ENCODE measurements at regions not wholly inside any gene's neighbourhood (a gene's known extent, or its start where the extent isn't known, plus 50 kb on each side); places are given as distances from the start of the nearest gene placed in this dataset.

DNA sequence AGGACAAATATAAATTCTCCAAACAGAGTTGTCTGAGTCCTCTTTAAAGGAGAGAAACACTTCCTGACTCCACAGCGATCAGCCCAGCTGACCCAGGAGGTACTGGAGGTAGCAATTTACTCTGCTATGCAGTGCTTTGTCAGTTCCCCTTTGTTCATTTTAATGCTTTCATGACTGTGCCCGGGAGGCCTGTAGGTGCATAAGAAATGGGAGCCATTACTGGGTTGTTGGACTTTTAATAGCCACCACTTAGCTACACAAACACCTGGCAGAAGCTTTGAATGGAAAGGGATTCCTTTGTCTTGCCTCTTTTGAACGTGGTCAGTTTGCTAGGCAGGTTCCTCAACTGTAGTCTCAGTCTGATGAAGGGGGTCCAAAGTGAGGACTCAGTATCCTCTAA lies 59.0 kb upstream of the AFF2 start:
- H3K36me3 ChIP-seq (ENCODE audit: control insufficient read depth, insufficient read depth, low read length), result no peaks in the 10 kb centered on the region
- no CpG with 5 or more reads among the region's 3 CpGs for WGBS (ENCODE audit: insufficient coverage, insufficient read length)
- H3K4me1 ChIP-seq (ENCODE audit: control insufficient read depth, insufficient read depth, low read length), result peaks cover 3% of the 10 kb centered on the region; the same call in 1 of the 2 replicates
- no peaks in the 10 kb centered on the region for H3K9me3 ChIP-seq (ENCODE audit: control insufficient read depth, insufficient read depth, low read length)
- H3K4me3 ChIP-seq (ENCODE audit: low read length), result no peak overlapping the region
- no peaks in the 10 kb centered on the region for H3K27me3 ChIP-seq (ENCODE audit: control insufficient read depth, insufficient read depth, low read length)
- H3K27ac ChIP-seq (ENCODE audit: low read length), result no peak overlapping the region
- peak; percentile 58 for DNase-seq (ENCODE audit: low read depth, low spot score)

DNA sequence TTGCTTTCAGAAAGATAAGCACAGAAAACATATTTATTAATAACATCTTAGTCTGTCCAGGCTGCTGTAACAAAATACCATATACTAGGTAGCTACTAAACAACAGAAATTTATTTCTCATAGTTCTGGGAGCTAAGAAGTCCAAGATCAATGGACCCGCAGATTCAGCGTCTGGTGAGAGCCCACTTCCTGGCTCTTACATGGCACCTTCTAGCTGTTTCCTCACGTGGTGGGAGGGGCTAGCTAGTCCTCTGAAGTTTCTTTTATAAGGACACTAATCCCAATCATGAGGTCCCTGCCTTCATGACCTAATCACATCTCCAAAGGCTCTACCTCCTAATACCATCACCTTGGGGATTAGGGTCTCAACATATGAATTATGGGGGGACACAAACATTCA lies 57.2 kb upstream of the AFF2 start:
- no peaks in the 10 kb centered on the region for H3K27me3 ChIP-seq (ENCODE audit: control insufficient read depth, insufficient read depth, low read length)
- H3K9me3 ChIP-seq (ENCODE audit: control insufficient read depth, insufficient read depth, low read length), result no peaks in the 10 kb centered on the region
- WGBS (ENCODE audit: insufficient coverage, insufficient read length), result no CpG with 5 or more reads among the region's 3 CpGs
- peaks cover 3% of the 10 kb centered on the region; the same call in 1 of the 2 replicates for H3K4me1 ChIP-seq (ENCODE audit: control insufficient read depth, insufficient read depth, low read length)
- DNase-seq (ENCODE audit: low read depth, low spot score), result no peak
- no peaks in the 10 kb centered on the region for H3K36me3 ChIP-seq (ENCODE audit: control insufficient read depth, insufficient read depth, low read length)
- no peak overlapping the region for H3K4me3 ChIP-seq (ENCODE audit: low read length)
- H3K27ac ChIP-seq (ENCODE audit: low read length), result no peak overlapping the region

DNA sequence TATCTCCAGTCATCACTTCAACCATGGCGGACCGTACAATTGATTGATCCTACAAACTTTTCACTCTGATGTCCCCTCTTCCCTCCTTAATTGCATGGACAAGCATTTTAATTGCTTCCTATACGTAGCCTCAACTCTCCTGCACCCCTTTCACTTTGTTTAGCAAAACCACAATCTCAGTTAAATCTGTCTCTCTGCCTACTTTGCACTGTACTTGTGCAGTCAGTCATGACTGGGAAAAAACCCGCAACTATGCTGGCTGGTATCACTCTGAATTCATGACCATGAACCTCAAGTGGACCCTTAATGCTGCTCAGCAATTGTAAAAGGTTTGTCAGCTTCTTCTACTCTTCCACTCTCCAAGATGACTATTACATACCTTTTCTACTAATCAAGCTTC lies 51.7 kb upstream of the AFF2 start:
- H3K27me3 ChIP-seq (ENCODE audit: control insufficient read depth, insufficient read depth, low read length), result no peaks in the 10 kb centered on the region
- no peak overlapping the region for H3K4me3 ChIP-seq (ENCODE audit: low read length)

More for the DNA sequence above, 51.7 kb upstream of the AFF2 start:
- WGBS (ENCODE audit: insufficient coverage, insufficient read length), result no CpG with 5 or more reads among the region's 4 CpGs
- no peaks in the 10 kb centered on the region for H3K36me3 ChIP-seq (ENCODE audit: control insufficient read depth, insufficient read depth, low read length)
- H3K27ac ChIP-seq (ENCODE audit: low read length), result no peak overlapping the region
- H3K9me3 ChIP-seq (ENCODE audit: control insufficient read depth, insufficient read depth, low read length), result no peaks in the 10 kb centered on the region
- DNase-seq (ENCODE audit: low read depth, low spot score), result no peak
- no peaks in the 10 kb centered on the region for H3K4me1 ChIP-seq (ENCODE audit: control insufficient read depth, insufficient read depth, low read length)
